ENCODE measurements at regions not wholly inside any gene's neighbourhood (a gene's known extent, or its start where the extent isn't known, plus 50 kb on each side); places are given as distances from the start of the nearest gene placed in this dataset.
"Not testable (repeated sequence)": the region's sequence is repeated elsewhere in the genome, so short reads cannot be mapped to it uniquely, and the experiment has no call there.

DNA sequence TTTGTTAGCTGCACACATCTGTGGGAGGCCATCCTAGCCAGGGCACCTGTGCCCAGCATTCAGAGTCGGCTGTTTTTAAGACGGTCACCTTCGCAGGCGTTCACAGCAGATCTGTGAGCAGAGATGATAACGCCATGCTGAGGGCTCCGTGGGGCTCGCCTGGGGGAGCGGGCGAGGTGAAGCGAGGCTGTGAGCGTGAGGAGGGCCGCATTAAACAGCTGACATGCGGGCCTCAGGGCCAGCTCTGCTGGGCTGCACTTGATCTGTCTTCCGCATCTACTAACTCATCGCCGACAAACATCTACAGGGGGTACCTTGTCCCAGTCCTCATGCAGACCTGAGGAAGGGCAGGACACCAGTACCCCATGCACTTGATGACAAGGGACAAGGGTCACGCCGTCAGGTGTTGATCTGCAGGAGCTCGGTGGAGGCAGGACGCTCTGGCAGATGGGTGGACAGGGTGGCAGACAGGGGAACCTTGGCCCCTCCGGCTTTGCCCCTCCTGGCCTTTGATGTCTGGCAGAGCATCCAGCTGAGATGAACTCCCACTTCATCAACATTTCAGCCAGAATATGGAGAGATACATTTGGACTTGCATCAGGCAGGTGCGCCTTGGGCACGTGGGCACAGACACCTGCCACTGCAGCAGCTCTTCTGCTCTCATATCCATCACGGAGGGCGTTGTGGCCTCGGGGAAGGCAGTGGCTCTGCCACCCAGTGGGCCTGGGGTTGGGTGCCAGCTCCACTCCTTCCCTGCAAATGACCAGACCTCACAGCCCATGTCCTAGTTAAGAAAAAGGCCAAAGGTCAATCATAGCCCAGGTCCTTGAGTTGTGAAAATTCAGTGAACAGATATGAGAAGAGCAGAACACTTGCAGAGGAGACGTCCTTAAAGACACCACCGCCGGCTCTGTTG lies 822.9 kb downstream of the BRD1 start:
- no peak overlapping the region for H2AFZ ChIP-seq (ENCODE audit: low read length)
- no peaks in the 10 kb centered on the region for H3K36me3 ChIP-seq (ENCODE audit: insufficient read depth, low read length)
- peaks cover 3% of the 10 kb centered on the region; the same call in 1 of the 2 replicates for H3K27me3 ChIP-seq (ENCODE audit: low read length)
- no peak overlapping the region for H3K9ac ChIP-seq (ENCODE audit: low read length)
- no peaks in the 10 kb centered on the region for H3K79me2 ChIP-seq (ENCODE audit: low read length)
- DNase-seq: no peak
- no peak overlapping the region for H3K4me2 ChIP-seq (ENCODE audit: low read depth, low read length, poor library complexity, severe bottlenecking)
- H3K4me1 ChIP-seq (ENCODE audit: low read length): no peaks in the 10 kb centered on the region
- H3K27ac ChIP-seq (ENCODE audit: low read length): no peak overlapping the region
- no peak overlapping the region for H3K4me3 ChIP-seq (ENCODE audit: low read length)
- H3K9me2 ChIP-seq (replicated peaks; ENCODE audit: insufficient read depth, low read length): no peaks in the 10 kb centered on the region
- H3K9me3 ChIP-seq (ENCODE audit: low read length): no peaks in the 10 kb centered on the region
- no peaks in the 10 kb centered on the region for H4K20me1 ChIP-seq (ENCODE audit: insufficient read depth, low read depth, low read length)

DNA sequence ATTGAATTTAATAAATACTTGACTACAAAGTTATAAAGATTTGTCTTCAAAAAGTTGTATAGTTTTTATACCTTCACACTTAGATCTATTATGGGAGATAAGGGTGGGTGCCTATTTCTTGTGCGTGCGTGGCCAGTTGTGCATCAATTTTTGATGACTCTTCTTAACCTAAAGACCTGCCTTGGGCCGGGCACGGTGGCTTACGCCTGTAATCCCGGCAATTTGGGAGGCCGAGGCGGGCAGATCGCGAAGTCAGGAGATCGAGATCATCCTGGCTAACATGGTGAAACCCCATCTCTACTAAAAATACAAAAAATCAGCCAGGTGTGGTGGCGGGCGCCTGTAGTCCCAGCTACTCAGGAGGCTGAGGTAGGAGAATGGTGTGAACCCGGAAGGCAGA lies 830.1 kb downstream of the BRD1 start:
- not testable (repeated sequence) for H2AFZ ChIP-seq (ENCODE audit: low read length); H3K9me3 ChIP-seq (ENCODE audit: low read length); DNase-seq

DNA sequence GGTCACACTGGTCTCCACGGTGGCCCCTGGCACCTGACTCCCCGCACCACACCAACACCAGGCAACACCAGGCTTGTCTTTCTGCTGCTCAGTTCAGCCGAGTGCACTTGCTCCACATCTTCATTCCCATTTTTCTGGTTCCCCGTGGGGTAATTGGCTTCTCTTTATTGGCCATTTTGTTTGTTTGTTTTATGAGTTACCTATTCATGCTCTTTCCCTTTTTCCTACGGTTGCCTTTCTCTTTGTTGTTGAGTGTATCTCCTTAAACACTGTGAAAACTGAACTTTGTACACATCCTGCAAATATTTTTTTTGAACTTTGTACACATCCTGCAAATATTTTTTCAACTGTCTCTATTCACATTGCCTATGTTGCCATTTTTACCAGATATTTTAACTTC lies 834.0 kb downstream of the BRD1 start:
- no peaks in the 10 kb centered on the region for H3K27me3 ChIP-seq (ENCODE audit: low read length)
- no peak overlapping the region for H3K4me2 ChIP-seq (ENCODE audit: low read depth, low read length, poor library complexity, severe bottlenecking)
- H2AFZ ChIP-seq (ENCODE audit: low read length): no peak overlapping the region
- no peak overlapping the region for H3K4me3 ChIP-seq (ENCODE audit: low read length)
- H3K36me3 ChIP-seq (ENCODE audit: insufficient read depth, low read length): no peaks in the 10 kb centered on the region
- no peaks in the 10 kb centered on the region for H3K79me2 ChIP-seq (ENCODE audit: low read length)
- no peak overlapping the region for H3K27ac ChIP-seq (ENCODE audit: low read length)
- no peak for DNase-seq
- no peaks in the 10 kb centered on the region for H3K4me1 ChIP-seq (ENCODE audit: low read length)
- H3K9me3 ChIP-seq (ENCODE audit: low read length): no peaks in the 10 kb centered on the region
- no peaks in the 10 kb centered on the region for H4K20me1 ChIP-seq (ENCODE audit: insufficient read depth, low read depth, low read length)
- no peaks in the 10 kb centered on the region for H3K9me2 ChIP-seq (replicated peaks; ENCODE audit: insufficient read depth, low read length)
- no peak overlapping the region for H3K9ac ChIP-seq (ENCODE audit: low read length)

More for the DNA sequence above, 830.1 kb downstream of the BRD1 start:
- H3K36me3 ChIP-seq (ENCODE audit: insufficient read depth, low read length); H3K4me1 ChIP-seq (ENCODE audit: low read length); H3K9ac ChIP-seq (ENCODE audit: low read length); H3K27ac ChIP-seq (ENCODE audit: low read length); H3K4me3 ChIP-seq (ENCODE audit: low read length); H3K27me3 ChIP-seq (ENCODE audit: low read length); H4K20me1 ChIP-seq (ENCODE audit: insufficient read depth, low read depth, low read length); H3K79me2 ChIP-seq (ENCODE audit: low read length); H3K4me2 ChIP-seq (ENCODE audit: low read depth, low read length, poor library complexity, severe bottlenecking); H3K9me2 ChIP-seq (replicated peaks; ENCODE audit: insufficient read depth, low read length): not testable (repeated sequence)

DNA sequence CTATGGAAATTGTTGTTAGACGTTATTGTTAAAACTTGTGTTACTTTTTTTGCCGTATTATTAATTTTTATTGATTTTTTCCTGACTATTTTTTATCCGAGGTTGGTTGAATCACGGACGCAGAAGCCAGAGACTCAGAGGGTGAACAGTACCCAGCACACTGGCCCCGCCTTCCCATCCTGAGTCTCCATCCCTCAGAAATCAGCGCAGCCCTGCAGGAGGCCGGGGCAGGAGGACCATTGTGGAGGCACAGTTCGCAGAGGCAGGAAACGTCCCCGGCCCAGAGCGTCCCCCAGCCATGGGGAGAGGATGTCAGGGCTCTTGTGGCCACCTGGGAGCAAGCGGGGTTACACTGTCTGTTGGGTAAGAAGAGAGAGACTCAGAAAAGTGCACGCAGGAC lies 843.0 kb downstream of the BRD1 start:
- DNase-seq: no peak
- no peaks in the 10 kb centered on the region for H3K27me3 ChIP-seq (ENCODE audit: low read length)
- H3K79me2 ChIP-seq (ENCODE audit: low read length): no peaks in the 10 kb centered on the region

DNA sequence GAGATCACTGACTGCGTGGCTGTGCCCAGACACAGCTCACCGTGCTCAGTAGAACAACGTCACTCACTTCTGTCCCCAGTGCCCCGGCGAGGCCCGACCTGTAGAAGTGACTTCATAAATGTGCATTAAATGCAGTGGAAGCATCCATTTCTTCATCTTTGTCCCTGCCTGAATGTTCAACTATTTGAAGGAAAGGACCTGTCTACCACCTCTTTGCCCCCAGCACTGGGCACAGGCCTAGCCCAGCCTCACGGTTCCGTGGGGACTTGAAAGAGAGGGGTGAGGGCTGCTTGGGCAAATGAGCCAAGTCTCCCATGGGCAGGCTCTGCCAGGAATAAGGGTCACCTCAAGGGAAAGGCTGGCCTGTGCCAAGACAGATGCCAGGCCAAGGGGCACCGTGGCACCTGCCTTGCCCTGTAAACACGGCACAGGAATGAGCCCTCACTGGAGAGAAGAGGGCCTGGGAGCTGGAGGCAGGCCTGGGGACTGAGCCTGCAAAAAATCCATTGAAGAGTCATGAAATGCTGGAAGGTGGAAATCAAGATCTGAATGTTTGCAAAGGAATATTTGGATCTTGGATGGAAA lies 845.3 kb downstream of the BRD1 start:
- Histone ChIP-seq H3K9me2 (replicated peaks; ENCODE audit: insufficient read depth, low read length) (no peaks in the 10 kb centered on the region), H2AFZ (ENCODE audit: low read length) (no peak overlapping the region), H3K27ac (ENCODE audit: low read length) (no peak overlapping the region), H3K9me3 (ENCODE audit: low read length) (no peaks in the 10 kb centered on the region), H4K20me1 (ENCODE audit: insufficient read depth, low read depth, low read length) (no peaks in the 10 kb centered on the region), H3K27me3 (ENCODE audit: low read length) (no peaks in the 10 kb centered on the region), H3K4me1 (ENCODE audit: low read length) (no peaks in the 10 kb centered on the region), H3K36me3 (ENCODE audit: insufficient read depth, low read length) (no peaks in the 10 kb centered on the region), H3K4me3 (ENCODE audit: low read length) (no peak overlapping the region), H3K9ac (ENCODE audit: low read length) (no peak overlapping the region), H3K79me2 (ENCODE audit: low read length) (no peaks in the 10 kb centered on the region), H3K4me2 (ENCODE audit: low read depth, low read length, poor library complexity, severe bottlenecking) (no peak overlapping the region)
- no peak for DNase-seq

More for the DNA sequence above, 843.0 kb downstream of the BRD1 start:
- Histone ChIP-seq H3K4me1 (ENCODE audit: low read length) (no peaks in the 10 kb centered on the region), H3K9me3 (ENCODE audit: low read length) (no peaks in the 10 kb centered on the region), H3K4me2 (ENCODE audit: low read depth, low read length, poor library complexity, severe bottlenecking) (no peak overlapping the region), H3K4me3 (ENCODE audit: low read length) (no peak overlapping the region), H4K20me1 (ENCODE audit: insufficient read depth, low read depth, low read length) (no peaks in the 10 kb centered on the region), H3K9ac (ENCODE audit: low read length) (no peak overlapping the region), H3K36me3 (ENCODE audit: insufficient read depth, low read length) (no peaks in the 10 kb centered on the region), H3K9me2 (replicated peaks; ENCODE audit: insufficient read depth, low read length) (no peaks in the 10 kb centered on the region), H3K27ac (ENCODE audit: low read length) (no peak overlapping the region), H2AFZ (ENCODE audit: low read length) (no peak overlapping the region)

DNA sequence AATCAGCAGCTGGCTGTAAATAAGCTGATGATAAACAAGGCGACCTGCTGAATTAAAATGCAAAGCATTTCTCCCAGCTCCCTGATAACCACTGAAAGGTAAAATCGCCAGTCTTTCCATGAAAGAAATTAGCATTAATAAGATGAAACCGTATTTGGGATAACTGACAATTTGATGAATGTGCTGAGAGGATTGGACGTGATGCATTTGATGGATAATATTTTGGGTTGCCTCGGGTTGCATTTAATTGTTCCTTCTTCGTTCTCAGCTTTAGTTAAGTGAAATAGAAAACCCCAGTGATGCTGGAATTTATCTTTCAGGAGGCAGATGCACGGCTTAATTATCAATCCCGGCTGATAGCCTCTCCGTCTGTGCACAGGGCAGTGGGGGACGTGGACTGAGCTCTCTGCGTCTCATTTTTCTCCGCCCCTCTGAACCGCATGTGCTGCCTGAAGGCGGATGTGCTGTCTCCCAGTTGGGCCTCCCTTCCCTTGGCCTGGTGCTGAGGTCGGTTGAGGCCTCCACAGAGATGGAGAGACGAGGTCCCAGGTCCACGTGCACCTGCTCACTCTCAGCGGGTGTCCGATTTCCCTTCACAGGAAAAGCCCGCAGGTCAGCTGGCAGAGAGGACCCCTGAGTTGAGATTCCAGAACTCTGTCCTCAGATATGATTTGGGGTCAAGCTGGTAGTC lies 846.2 kb downstream of the BRD1 start:
- no peaks in the 10 kb centered on the region for H3K4me1 ChIP-seq (ENCODE audit: low read length)
- no peaks in the 10 kb centered on the region for H3K27me3 ChIP-seq (ENCODE audit: low read length)
- H2AFZ ChIP-seq (ENCODE audit: low read length): no peak overlapping the region
- no peaks in the 10 kb centered on the region for H4K20me1 ChIP-seq (ENCODE audit: insufficient read depth, low read depth, low read length)
- no peak overlapping the region for H3K4me2 ChIP-seq (ENCODE audit: low read depth, low read length, poor library complexity, severe bottlenecking)
- no peaks in the 10 kb centered on the region for H3K9me2 ChIP-seq (replicated peaks; ENCODE audit: insufficient read depth, low read length)
- DNase-seq: no peak
- no peak overlapping the region for H3K27ac ChIP-seq (ENCODE audit: low read length)
- no peaks in the 10 kb centered on the region for H3K79me2 ChIP-seq (ENCODE audit: low read length)
- no peak overlapping the region for H3K4me3 ChIP-seq (ENCODE audit: low read length)
- no peaks in the 10 kb centered on the region for H3K36me3 ChIP-seq (ENCODE audit: insufficient read depth, low read length)
- no peaks in the 10 kb centered on the region for H3K9me3 ChIP-seq (ENCODE audit: low read length)
- H3K9ac ChIP-seq (ENCODE audit: low read length): no peak overlapping the region

DNA sequence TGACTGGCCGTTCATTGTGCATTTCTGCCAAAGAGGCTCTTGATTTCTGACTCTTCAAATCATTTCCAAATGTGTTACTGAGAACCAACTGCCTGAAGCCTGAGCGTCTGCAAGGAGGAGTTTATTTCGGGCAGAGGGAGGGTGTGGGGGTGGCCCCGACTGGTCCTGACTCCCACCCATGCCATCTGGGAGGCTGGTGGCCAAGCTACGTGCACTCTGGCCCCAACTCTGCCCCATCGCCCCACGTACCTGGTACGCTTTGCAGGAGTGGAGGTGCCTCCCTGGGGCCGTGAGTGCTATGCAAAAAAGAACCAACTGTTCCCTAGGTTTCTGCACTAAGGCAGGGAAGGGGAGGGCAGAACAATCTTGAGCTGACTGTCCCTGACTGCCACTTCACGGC lies 846.8 kb downstream of the BRD1 start:
- no peak for DNase-seq
- H3K9me2 ChIP-seq (replicated peaks; ENCODE audit: insufficient read depth, low read length): no peaks in the 10 kb centered on the region
- no peak overlapping the region for H2AFZ ChIP-seq (ENCODE audit: low read length)
- H3K4me2 ChIP-seq (ENCODE audit: low read depth, low read length, poor library complexity, severe bottlenecking): no peak overlapping the region
- H3K9ac ChIP-seq (ENCODE audit: low read length): no peak overlapping the region
- no peak overlapping the region for H3K4me3 ChIP-seq (ENCODE audit: low read length)
- no peaks in the 10 kb centered on the region for H3K36me3 ChIP-seq (ENCODE audit: insufficient read depth, low read length)
- H3K27ac ChIP-seq (ENCODE audit: low read length): no peak overlapping the region
- no peaks in the 10 kb centered on the region for H4K20me1 ChIP-seq (ENCODE audit: insufficient read depth, low read depth, low read length)
- no peaks in the 10 kb centered on the region for H3K9me3 ChIP-seq (ENCODE audit: low read length)
- H3K4me1 ChIP-seq (ENCODE audit: low read length): no peaks in the 10 kb centered on the region
- H3K79me2 ChIP-seq (ENCODE audit: low read length): no peaks in the 10 kb centered on the region
- no peaks in the 10 kb centered on the region for H3K27me3 ChIP-seq (ENCODE audit: low read length)

DNA sequence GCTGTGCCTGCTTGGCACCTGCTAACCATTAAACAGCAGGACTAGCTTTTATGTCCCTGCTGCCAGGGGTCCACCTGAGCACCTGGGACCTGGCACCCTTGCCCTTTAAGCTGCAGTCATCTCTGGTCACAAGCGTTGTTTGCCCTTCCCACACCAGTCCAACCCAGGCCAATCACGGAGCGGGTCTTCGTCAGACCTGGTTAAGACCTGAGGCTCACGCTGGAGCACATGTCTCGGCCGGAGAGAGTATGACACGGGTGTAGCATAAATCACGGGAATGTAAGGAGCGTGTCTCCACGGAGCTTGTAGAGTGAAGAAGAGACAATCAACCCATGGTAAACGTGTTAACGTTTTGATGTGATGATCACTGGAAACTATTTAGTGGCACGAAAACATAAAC lies 847.3 kb downstream of the BRD1 start:
- no peaks in the 10 kb centered on the region for H3K79me2 ChIP-seq (ENCODE audit: low read length)
- no peaks in the 10 kb centered on the region for H3K4me1 ChIP-seq (ENCODE audit: low read length)
- no peak overlapping the region for H3K27ac ChIP-seq (ENCODE audit: low read length)
- no peaks in the 10 kb centered on the region for H3K9me3 ChIP-seq (ENCODE audit: low read length)
- H2AFZ ChIP-seq (ENCODE audit: low read length): no peak overlapping the region
- no peak overlapping the region for H3K4me3 ChIP-seq (ENCODE audit: low read length)
- no peaks in the 10 kb centered on the region for H3K27me3 ChIP-seq (ENCODE audit: low read length)
- no peaks in the 10 kb centered on the region for H3K36me3 ChIP-seq (ENCODE audit: insufficient read depth, low read length)
- no peak for DNase-seq
- no peak overlapping the region for H3K4me2 ChIP-seq (ENCODE audit: low read depth, low read length, poor library complexity, severe bottlenecking)
- H4K20me1 ChIP-seq (ENCODE audit: insufficient read depth, low read depth, low read length): no peaks in the 10 kb centered on the region
- no peaks in the 10 kb centered on the region for H3K9me2 ChIP-seq (replicated peaks; ENCODE audit: insufficient read depth, low read length)
- no peak overlapping the region for H3K9ac ChIP-seq (ENCODE audit: low read length)

Data from Karpas-422 (cell line).